GM23248 (cell line): ENCODE measurements at regions not wholly inside any gene's neighbourhood (a gene's known extent, or its start where the extent isn't known, plus 50 kb on each side); places are given as distances from the start of the nearest gene placed in this dataset.

Source experiments
- DNase-seq: peaks from one replicate; pipeline ENCODE4 v3.0.0-alpha.2; 2015
- H2AFZ ChIP-seq: fragments of 200-600 bp; sonication (generic); 2 replicates; pipeline ENCODE4 v1.6.1; 2016; ENCODE audit warnings: antibody characterized with exemption
- H3F3A ChIP-seq: fragments of 200-600 bp; sonication (generic); 2 replicates; pipeline ENCODE4 v1.6.1; 2016; ENCODE audit warnings: mild to moderate bottlenecking, antibody characterized with exemption, mixed run types; ENCODE audit not compliant: insufficient read depth
- H3K27ac ChIP-seq: fragments of 200-600 bp; sonication (generic); 2 replicates; pipeline ENCODE4 v1.5.1; 2016; ENCODE audit warnings: mild to moderate bottlenecking
- H3K27me3 ChIP-seq: fragments of 200-600 bp; sonication (generic); replicated peaks from 2 replicates; pipeline ENCODE4 v1.6.1; 2016; ENCODE audit warnings: mild to moderate bottlenecking; ENCODE audit not compliant: insufficient read depth
- H3K36me3 ChIP-seq: fragments of 200-600 bp; sonication (generic); 2 replicates; pipeline ENCODE4 v1.6.1; 2016; ENCODE audit warnings: low read depth, mild to moderate bottlenecking
- H3K4me1 ChIP-seq: fragments of 200-600 bp; sonication (generic); 2 replicates; pipeline ENCODE4 v1.6.1; 2016; ENCODE audit warnings: mild to moderate bottlenecking; ENCODE audit not compliant: insufficient read depth
- H3K4me2 ChIP-seq: fragments of 200-600 bp; sonication (generic); one replicate; pipeline ENCODE4 v1.6.1; 2016; ENCODE audit warnings: mild to moderate bottlenecking; ENCODE audit not compliant: unreplicated experiment
- H3K4me3 ChIP-seq: fragments of 200-600 bp; sonication (generic); 2 replicates; pipeline ENCODE4 v1.5.1; 2016; ENCODE audit warnings: mild to moderate bottlenecking
- H3K79me2 ChIP-seq: fragments of 200-600 bp; sonication (generic); 2 replicates; pipeline ENCODE4 v1.6.1; 2016; ENCODE audit warnings: mild to moderate bottlenecking; ENCODE audit not compliant: insufficient read depth
- H3K9ac ChIP-seq: fragments of 200-600 bp; sonication (generic); 2 replicates; pipeline ENCODE4 v1.6.1; 2016; ENCODE audit warnings: mild to moderate bottlenecking
- H3K9me2 ChIP-seq: fragments of 200-600 bp; sonication (generic); 2 replicates; pipeline ENCODE4 v1.6.1; 2016; ENCODE audit warnings: mixed run types, mild to moderate bottlenecking, moderate library complexity; ENCODE audit not compliant: insufficient read depth
- H3K9me3 ChIP-seq: fragments of 200-600 bp; sonication (generic); one replicate; pipeline ENCODE4 v1.6.1; 2017; ENCODE audit warnings: low read depth
- H4K20me1 ChIP-seq: fragments of 200-600 bp; sonication (generic); 2 replicates; pipeline ENCODE4 v1.6.0; 2016; ENCODE audit not compliant: insufficient read depth
- EZH2 ChIP-seq: fragments of 200-600 bp; sonication (generic); IDR thresholded peaks from 2 replicates; pipeline ENCODE4 v1.6.1; 2018; ENCODE audit warnings: antibody characterized with exemption, mild to moderate bottlenecking; ENCODE audit not compliant: insufficient read depth, poor library complexity, severe bottlenecking
- EZH2phosphoT487 ChIP-seq: fragments of 200-600 bp; sonication (generic); IDR thresholded peaks from 2 replicates; pipeline ENCODE4 v1.6.1; 2018; ENCODE audit warnings: antibody characterized with exemption, moderate library complexity, mild to moderate bottlenecking, low read depth; ENCODE audit not compliant: insufficient read depth
- WGBS, 2 experiments: methylation state at CpG; one replicate each; pipeline ENCODE4 v1.1.6; 2015 to 2017; ENCODE audit warnings: low lambda C conversion rate in 2 of 2, low coverage in 1 of 2; ENCODE audit errors: missing lambda C conversion rate in 2 of 2; 5-methylcytosine and 5-hydroxymethylcytosine counted together
- in situ Hi-C: fragments of 300-500 bp; cut with MboI; formaldehyde crosslinking; loops from 2 replicates; pipeline ENCODE4 v1.15.0; 2020

GRCh38 chr1:219362702-219363101, 189.0 kb downstream of the LYPLAL1 start:
- Histone ChIP-seq H3K4me2 (no peak overlapping the region), H3K4me1 (no peaks in the 10 kb centered on the region), H3K9ac (no peak overlapping the region), H3K9me3 (no peaks in the 10 kb centered on the region), H3K27ac (no peak overlapping the region), H3K36me3 (no peaks in the 10 kb centered on the region), H3K79me2 (no peaks in the 10 kb centered on the region), H2AFZ (no peak overlapping the region), H3F3A (no peaks in the 10 kb centered on the region), H3K4me3 (no peak overlapping the region), H3K27me3 (no peaks in the 10 kb centered on the region), H4K20me1 (no peaks in the 10 kb centered on the region), H3K9me2 (no peaks in the 10 kb centered on the region)
- DNase-seq = no peak
- in situ Hi-C loops = no loop called here
- TF ChIP-seq EZH2 = no peak
- no peak for TF ChIP-seq EZH2phosphoT487
- 75 to 83% methylated on average over 3 of the region's 3 CpGs for WGBS, 2 experiments

- Histone ChIP-seq H3K27ac (no peak overlapping the region), H3K9me2 (no peaks in the 10 kb centered on the region), H3K9ac (no peak overlapping the region), H3K4me3 (no peak overlapping the region), H3K9me3 (no peaks in the 10 kb centered on the region), H3K36me3 (no peaks in the 10 kb centered on the region), H3K4me2 (no peak overlapping the region), H4K20me1 (no peaks in the 10 kb centered on the region), H3F3A (no peaks in the 10 kb centered on the region), H3K79me2 (no peaks in the 10 kb centered on the region), H2AFZ (no peak overlapping the region), H3K4me1 (no peaks in the 10 kb centered on the region), H3K27me3 (no peaks in the 10 kb centered on the region)
- TF ChIP-seq EZH2 = no peak
- no peak for TF ChIP-seq EZH2phosphoT487
- 56 to 63% methylated on average over 2 of the region's 2 CpGs for WGBS, 2 experiments
- DNase-seq = no peak
- in situ Hi-C loops = no loop called here
These were observed 185.4 kb downstream of the LYPLAL1 start for GRCh38 chr1:219359126-219359525.

- Histone ChIP-seq H3K9ac (no peak overlapping the region), H4K20me1 (no peaks in the 10 kb centered on the region), H2AFZ (no peak overlapping the region), H3K4me3 (no peak overlapping the region), H3K79me2 (no peaks in the 10 kb centered on the region), H3F3A (no peaks in the 10 kb centered on the region), H3K9me2 (no peaks in the 10 kb centered on the region), H3K27me3 (no peaks in the 10 kb centered on the region), H3K4me1 (no peaks in the 10 kb centered on the region), H3K9me3 (no peaks in the 10 kb centered on the region), H3K4me2 (no peak overlapping the region), H3K36me3 (no peaks in the 10 kb centered on the region), H3K27ac (no peak overlapping the region)
- TF ChIP-seq EZH2phosphoT487 = no peak
- TF ChIP-seq EZH2 = no peak
- in situ Hi-C loops = no loop called here
- no peak for DNase-seq
- 89 to 93% methylated on average over 2 of the region's 2 CpGs for WGBS, 2 experiments
These were observed 184.4 kb downstream of the LYPLAL1 start for GRCh38 chr1:219358080-219358479.

- Histone ChIP-seq H3K4me3 (no peak overlapping the region), H3K27me3 (no peaks in the 10 kb centered on the region), H2AFZ (no peak overlapping the region), H3K4me2 (no peak overlapping the region), H3K9me2 (no peaks in the 10 kb centered on the region), H3K27ac (no peak overlapping the region), H3K4me1 (no peaks in the 10 kb centered on the region), H3K9me3 (no peaks in the 10 kb centered on the region), H3K36me3 (no peaks in the 10 kb centered on the region), H3K9ac (no peak overlapping the region), H4K20me1 (no peaks in the 10 kb centered on the region), H3K79me2 (no peaks in the 10 kb centered on the region), H3F3A (no peaks in the 10 kb centered on the region)
- in situ Hi-C loops = no loop called here
- no peak for DNase-seq
- WGBS, 2 experiments = 86 to 88% methylated on average over 4 of the region's 4 CpGs
- TF ChIP-seq EZH2 (no peak), EZH2phosphoT487 (no peak)
These were observed 181.3 kb downstream of the LYPLAL1 start for GRCh38 chr1:219354962-219355361.
